HG03103 (cell line): ENCODE measurements at regions not wholly inside any gene's neighbourhood (a gene's known extent, or its start where the extent isn't known, plus 50 kb on each side); places are given as distances from the start of the nearest gene placed in this dataset.
"Not testable (repeated sequence)": the region's sequence is repeated elsewhere in the genome, so short reads cannot be mapped to it uniquely, and the experiment has no call there.

Experiments
- ATAC-seq: cut with Tn5 transposase; IDR thresholded peaks from one replicate; pipeline ENCODE4 v1.9.1; 2021; ENCODE audit warnings: low read depth; ENCODE audit not compliant: unreplicated experiment

GRCh38 chr5:92674321-92674720, 906.7 kb downstream of the NR2F1-AS1 start:
- no peak for ATAC-seq

DNA sequence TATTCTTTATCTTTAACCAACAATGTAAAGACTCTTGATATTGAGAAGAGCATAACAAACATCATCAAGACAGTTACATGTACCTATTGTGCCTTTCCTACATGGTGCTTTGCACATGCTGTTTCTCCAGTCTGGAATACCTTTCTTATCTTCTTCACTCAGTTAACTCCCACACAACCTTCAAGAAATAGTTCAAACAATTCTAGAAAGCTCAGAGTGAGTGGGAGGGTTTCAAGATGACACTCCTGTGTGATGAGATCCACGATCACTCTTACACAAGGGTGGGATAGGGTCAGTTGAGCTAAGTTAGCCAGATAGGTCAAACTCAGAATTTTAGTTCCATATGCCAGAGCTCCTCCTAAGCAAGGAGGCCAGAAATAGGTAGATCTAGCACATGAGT, 915.5 kb downstream of the NR2F1-AS1 start:
- ATAC-seq: no peak

DNA sequence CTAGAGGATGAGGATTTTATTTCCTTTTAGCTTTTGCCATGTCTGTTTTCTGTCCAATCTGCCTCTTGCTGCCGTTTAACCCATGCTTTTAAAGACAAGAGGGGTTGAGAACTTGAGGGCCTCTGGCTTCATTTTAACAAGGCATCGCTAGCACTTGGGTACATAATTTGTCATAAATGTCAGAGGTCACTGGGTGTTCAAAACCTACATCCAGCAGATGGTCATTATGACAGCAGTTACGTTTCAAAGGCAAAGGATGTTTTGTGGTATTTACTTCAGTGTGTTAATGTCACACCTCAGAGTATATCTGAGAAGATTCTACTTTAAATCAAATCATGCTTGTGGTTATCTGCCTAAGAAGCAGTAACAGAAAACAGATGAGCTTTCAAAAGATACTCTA, 918.3 kb downstream of the NR2F1-AS1 start:
- no peak for ATAC-seq

DNA sequence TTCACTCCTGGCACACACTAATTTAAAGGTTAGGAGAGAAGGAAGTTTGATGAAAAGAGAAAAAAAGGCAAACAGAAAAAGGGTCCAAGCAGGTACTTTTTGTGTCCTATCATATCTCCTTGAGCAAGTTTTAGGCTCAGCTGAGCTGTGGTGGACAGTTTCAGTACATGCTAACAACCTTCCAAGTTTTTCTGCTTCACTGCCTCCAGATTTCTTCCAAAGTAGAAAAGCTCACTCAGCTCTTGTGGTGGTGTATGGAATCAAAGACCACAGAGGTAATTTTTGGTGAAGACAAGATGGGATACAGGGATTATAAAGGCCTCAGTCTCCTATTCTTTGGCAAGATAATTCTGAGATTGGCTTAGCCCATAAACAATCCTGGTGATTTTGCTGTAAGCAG, 921.8 kb downstream of the NR2F1-AS1 start:
- no peak for ATAC-seq

DNA sequence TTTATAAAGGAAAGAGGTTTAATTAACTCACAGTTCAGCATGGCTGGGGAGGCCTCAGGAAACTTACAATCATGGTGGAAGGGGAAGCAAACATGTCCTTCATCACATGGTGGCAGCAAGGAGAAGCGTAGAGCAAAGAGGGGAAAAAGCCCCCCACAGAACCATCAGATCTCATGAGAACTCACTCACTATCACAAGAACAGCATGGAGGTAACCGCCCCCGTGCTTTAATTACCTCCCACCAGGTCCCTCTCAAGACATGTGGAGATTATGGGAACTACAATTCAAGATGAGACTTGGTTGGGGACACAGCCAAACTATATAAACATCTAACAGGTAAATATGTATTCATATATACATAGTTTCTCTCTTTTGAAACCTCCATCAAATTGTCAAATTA, 926.4 kb downstream of the NR2F1-AS1 start:
- ATAC-seq: not testable (repeated sequence)

GRCh38 chr5:92653730-92654461, 927.1 kb downstream of the NR2F1-AS1 start:
- ATAC-seq: no peak

- no peak for ATAC-seq
These were observed 928.3 kb downstream of the NR2F1-AS1 start for GRCh38 chr5:92652756-92653155.

DNA sequence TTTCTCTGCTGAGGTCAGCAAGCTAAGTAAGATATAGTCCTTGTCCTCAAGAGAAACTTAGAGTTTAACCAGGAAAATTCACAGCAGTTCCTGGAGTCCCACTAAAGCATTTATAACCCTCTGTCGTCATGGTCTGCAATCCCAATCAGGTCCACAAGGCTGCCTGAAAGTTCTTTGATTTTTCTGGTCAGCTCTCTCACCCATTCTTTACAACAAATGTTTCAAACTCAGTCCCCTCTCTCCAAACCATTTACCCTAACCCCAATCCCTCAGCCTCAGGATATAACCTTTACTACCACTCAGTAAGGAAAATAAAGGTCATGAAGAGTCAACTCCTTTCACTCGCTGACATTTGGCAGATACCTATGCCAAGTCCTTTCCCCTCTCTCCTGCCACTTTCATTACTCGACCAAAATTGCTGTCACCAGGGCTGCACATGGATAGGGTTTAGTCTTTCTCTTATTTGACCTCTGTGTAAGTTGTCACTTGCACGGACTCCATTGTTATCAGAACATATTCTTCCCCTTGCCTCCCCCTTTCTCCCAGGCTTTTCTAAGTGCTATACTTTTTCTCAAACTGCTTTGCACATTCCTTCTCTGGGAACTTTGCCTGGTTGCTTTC, 936.6 kb downstream of the NR2F1-AS1 start:
- ATAC-seq: no peak

DNA sequence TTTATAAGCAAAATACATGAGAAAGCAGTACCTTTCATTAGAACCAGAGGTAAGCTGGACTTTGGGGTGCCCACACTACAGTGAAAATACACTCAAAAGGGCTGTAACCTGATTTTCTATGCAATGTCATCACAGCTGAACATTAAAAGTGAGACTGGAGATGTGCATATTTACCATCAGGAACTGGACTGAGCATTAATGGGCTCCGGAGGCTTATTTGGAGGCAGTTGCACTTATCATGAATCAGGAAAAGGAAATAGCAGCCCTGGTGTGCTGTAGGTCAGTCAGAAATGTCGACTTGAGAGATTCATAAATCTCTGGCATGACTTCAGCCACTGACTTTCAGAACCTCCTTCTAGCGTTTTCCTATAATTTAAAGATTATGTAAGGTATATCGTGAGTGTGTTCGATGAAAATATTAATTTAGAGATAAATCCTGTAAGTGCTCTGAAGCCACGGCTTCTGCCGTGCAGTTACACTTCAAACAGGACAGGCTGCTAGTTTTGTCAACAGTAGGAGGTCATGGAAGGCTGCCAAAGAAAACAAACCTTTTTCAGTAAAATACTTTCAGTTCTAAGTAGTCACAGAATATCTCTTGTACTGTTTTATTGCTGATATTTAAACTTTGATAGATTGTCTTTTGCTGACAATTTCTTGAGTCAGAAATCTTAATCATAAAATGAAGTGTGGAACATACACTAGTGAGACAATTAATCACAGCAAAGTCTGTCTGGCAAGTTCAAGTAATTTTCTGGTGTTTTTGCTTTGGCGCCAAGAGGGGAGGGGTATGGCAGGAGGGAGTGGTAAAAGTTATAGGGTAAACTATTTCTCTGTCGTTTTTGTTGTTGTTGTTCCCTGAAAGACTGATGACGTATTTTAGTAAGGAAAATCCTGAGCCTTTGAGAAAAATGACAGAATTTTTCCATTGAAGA, 939.7 kb downstream of the NR2F1-AS1 start:
- no peak for ATAC-seq

- ATAC-seq: no peak
These were observed 940.7 kb downstream of the NR2F1-AS1 start for GRCh38 chr5:92640340-92640739.

DNA sequence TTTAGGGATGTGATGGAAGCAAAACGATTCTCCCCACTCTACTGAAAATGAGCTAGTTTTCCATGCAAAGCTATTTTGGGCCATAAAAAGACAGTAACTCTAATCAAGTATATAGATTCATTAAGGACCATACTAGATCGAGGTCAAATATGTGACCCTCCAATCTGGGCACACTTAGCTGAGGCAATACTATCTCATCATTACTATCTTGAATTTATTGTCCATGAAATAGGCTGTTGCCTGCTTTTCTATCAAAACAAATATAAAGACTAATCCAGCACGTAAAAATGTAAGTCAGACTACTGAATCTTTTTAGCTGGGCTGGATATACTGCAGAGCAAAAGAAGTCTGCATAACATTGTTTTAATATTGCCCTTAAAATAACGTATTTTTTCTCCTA, 943.1 kb downstream of the NR2F1-AS1 start:
- no peak for ATAC-seq

DNA sequence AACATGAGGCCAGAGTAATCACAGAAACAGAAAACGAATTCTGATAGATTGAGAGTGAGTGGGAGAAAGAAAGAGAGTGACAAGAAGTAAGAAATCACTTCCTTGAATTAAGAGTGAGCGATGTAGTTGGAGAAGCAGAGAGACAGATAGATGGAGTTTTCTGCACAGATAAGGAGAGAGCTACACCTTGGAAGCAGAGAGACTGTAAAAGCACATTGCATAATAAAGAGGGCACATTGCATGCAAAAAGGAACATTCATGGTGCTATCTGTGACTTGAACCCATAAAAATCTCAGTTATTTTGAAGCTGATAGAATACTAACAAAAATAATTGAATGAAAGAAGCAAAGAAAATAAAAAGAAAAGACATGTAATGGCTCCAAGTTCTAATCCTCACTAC, 943.8 kb downstream of the NR2F1-AS1 start:
- no peak for ATAC-seq

GRCh38 chr5:92635001-92635461, 946.0 kb downstream of the NR2F1-AS1 start:
- ATAC-seq: no peak

GRCh38 chr5:92633875-92634487, 947.0 kb downstream of the NR2F1-AS1 start:
- no peak for ATAC-seq

DNA sequence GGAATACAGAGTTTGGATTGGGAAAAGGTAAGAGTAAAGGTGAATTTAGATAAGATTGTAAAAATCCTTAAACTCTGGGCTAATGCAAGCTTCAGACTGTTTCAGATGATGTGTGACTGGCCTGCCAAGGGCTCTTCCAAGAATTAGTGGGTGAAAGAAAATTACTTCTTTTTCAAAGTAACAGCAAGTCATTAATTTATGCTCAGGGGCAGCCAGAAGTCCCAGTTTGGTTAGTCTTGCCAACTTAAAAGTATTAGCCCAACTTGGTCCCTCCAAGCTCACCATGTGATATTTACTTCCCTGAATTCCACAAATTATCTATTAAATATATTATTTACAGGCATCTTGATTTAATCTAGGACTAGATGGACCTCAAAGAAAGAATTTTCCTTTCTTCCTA, 947.8 kb downstream of the NR2F1-AS1 start:
- ATAC-seq: no peak

GRCh38 chr5:92631237-92631701, 949.8 kb downstream of the NR2F1-AS1 start:
- not testable (repeated sequence) for ATAC-seq

DNA sequence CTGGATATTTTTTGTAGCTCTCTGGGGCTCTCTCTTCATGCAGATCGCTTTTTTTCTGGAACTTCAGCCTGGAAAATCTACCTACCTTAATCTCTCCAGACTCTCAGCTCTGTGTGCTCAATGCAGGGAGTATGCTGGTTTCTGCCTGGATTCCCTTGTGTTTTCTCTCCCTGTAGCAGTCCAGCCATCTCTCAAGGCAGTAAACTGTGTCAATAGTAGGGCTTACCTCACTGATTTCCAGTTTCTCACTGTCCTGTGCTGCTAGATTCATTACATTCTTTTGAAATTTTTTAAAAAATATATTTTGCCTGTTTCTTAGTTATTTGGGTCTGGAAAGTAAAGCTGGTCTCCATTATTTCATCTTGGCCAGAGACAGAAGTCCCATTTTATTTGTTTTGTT, 951.4 kb downstream of the NR2F1-AS1 start:
- no peak for ATAC-seq

DNA sequence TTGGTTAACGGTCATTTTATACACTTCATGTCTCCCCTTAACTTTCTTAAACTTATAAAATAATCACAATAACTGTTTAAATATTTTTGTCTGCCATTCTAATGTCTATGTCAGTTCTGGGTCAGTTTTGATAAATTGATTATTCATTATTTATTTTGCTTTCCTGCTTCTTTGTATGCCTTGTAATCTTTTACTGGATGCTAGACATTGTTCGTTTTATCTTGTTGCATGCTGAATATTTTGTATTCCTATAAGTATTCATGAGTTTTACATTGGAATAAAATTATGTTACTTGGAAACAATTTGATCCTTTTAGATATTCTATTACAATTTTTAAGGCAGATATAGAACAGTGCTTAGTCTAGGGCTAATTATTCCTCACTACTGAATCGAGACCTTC, 952.0 kb downstream of the NR2F1-AS1 start:
- no peak for ATAC-seq

GRCh38 chr5:92627186-92627585, 953.8 kb downstream of the NR2F1-AS1 start:
- no peak for ATAC-seq

DNA sequence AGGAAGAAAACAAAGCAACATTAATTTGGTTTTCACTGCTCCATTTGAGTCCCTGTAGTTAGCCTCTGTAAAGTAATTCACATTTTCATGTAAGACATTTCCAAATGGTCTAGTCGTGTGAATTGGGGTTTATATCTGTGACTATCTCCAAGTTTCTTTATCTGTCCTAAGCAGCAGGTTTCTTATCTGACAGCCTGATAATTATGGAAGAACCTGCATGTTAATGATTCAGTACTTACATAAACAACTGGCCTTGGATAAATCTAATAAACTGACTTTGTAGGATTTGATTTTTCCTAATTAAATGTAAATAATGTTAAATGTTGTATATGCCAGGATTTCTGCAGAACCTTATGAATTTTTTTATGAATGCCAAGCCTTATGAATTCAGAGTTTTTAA, 964.9 kb downstream of the NR2F1-AS1 start:
- no peak for ATAC-seq

DNA sequence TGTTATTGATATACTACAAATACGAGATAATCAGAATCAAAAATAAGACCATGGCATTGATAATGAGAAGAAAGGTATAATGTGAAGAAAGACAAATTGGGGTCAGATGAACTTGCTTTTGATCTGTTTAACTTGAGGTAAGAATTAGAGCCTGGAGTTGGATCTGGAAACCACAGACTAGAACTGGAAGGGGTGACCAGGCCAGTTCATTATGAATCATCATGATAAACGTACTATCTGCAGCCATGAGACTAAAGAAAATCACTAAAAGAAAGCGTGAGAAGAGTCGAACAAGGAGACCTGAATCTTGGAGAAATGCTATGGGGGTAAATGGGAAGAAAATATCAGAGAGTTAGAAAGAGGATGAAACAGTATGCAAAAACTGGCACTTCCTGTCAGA, 967.5 kb downstream of the NR2F1-AS1 start:
- no peak for ATAC-seq
